Gastroesophageal sphincter (tissue), 3 donors: ENCODE measurements at regions not wholly inside any gene's neighbourhood (a gene's known extent, or its start where the extent isn't known, plus 50 kb on each side); places are given as distances from the start of the nearest gene placed in this dataset.

ENCODE experiments used
- EP300 ChIP-seq: sonication (generic); formaldehyde crosslinking; IDR thresholded peaks from one replicate; pipeline ENCODE4 v1.6.1; 2017; ENCODE audit warnings: antibody characterized with exemption, mild to moderate bottlenecking
- POLR2A ChIP-seq, 2 donors: fragments of 450-650 bp; IDR thresholded peaks; one replicate each; pipeline ENCODE4 v1.6.1; 2017; ENCODE audit warnings: antibody characterized with exemption in 2 of 2, mild to moderate bottlenecking in 2 of 2, moderate library complexity in 1 of 2
- POLR2AphosphoS5 ChIP-seq: sonication (generic); formaldehyde crosslinking; IDR thresholded peaks from one replicate; pipeline ENCODE4 v1.6.1; 2017; ENCODE audit warnings: antibody characterized with exemption
- TF ChIP-seq, protein P1 (sequence below), 4 experiments: fragments of 200-600 bp in 2 of 4; fragments of 450-650 bp in 2 of 4; sonication (generic) in 1 of 4; IDR thresholded peaks; one replicate each; pipeline ENCODE4 v1.5.1; 2017 to 2019; ENCODE audit warnings: antibody characterized with exemption in 4 of 4, mild to moderate bottlenecking in 2 of 4, moderate library complexity in 2 of 4

DNA sequence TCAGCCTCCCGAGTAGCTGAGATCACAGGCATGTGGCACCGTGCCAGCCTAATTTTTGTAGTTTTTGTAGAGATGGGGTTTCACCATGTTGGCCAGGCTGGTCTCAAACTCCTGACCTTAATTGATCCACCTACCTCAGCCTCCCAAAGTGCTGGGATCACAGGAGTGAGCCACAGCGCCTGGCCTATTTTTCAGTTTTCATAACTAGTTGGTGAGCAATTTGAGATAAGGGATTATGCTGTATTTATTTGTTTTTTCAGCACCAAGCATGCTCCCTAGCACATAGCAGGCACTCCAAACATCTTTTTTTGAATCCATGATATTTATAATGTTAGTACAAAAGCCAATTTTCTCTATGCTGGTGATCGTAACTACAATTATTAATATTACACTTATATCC lies 541.2 kb downstream of the SNAPC1 start:
- TF ChIP-seq, protein P1, sequence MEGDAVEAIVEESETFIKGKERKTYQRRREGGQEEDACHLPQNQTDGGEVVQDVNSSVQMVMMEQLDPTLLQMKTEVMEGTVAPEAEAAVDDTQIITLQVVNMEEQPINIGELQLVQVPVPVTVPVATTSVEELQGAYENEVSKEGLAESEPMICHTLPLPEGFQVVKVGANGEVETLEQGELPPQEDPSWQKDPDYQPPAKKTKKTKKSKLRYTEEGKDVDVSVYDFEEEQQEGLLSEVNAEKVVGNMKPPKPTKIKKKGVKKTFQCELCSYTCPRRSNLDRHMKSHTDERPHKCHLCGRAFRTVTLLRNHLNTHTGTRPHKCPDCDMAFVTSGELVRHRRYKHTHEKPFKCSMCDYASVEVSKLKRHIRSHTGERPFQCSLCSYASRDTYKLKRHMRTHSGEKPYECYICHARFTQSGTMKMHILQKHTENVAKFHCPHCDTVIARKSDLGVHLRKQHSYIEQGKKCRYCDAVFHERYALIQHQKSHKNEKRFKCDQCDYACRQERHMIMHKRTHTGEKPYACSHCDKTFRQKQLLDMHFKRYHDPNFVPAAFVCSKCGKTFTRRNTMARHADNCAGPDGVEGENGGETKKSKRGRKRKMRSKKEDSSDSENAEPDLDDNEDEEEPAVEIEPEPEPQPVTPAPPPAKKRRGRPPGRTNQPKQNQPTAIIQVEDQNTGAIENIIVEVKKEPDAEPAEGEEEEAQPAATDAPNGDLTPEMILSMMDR (IDR thresholded peaks at IDR 0.05) = no peak
- TF ChIP-seq POLR2AphosphoS5 (no peak), EP300 (no peak), POLR2A (IDR thresholded peaks at IDR 0.05) (no peak)
